ENCODE measurements at regions not wholly inside any gene's neighbourhood (a gene's known extent, or its start where the extent isn't known, plus 50 kb on each side); places are given as distances from the start of the nearest gene placed in this dataset.

DNA sequence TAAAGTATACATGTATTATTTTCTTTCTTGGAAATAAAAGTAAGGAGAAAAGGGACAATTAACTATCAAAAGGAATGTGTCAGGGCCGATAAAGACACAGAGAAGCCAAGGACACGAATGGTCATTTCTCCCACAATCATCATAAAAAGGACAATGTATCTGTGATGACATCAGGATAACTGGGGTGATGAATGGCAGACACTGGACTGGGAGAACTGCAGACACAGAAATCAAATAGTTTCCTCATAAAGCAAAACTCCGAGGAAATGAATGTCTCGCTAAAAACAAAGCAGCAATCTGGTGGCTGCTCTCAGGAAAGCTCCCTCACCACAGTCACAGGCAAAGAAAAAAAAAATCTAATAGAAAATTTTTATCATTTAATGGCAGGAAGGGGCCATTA lies 69.3 kb upstream of the NPY start:
- no peak for DNase-seq
- no peak for TF ChIP-seq CTCF (IDR thresholded peaks at IDR 0.05)
- no peaks in the 10 kb centered on the region for H3K36me3 ChIP-seq
- H3K27ac ChIP-seq = no peak overlapping the region
- no peaks in the 10 kb centered on the region for H3K27me3 ChIP-seq
- no peak overlapping the region for H3K9ac ChIP-seq (ENCODE audit: low read depth in 2 of 2, low read length in 2 of 2)
- no peaks in the 10 kb centered on the region for H3K4me1 ChIP-seq
- H3K9me3 ChIP-seq = no peaks in the 10 kb centered on the region
- intact Hi-C loops (cut with DNase I) = no loop called here
- no peak overlapping the region for H3K4me3 ChIP-seq

DNA sequence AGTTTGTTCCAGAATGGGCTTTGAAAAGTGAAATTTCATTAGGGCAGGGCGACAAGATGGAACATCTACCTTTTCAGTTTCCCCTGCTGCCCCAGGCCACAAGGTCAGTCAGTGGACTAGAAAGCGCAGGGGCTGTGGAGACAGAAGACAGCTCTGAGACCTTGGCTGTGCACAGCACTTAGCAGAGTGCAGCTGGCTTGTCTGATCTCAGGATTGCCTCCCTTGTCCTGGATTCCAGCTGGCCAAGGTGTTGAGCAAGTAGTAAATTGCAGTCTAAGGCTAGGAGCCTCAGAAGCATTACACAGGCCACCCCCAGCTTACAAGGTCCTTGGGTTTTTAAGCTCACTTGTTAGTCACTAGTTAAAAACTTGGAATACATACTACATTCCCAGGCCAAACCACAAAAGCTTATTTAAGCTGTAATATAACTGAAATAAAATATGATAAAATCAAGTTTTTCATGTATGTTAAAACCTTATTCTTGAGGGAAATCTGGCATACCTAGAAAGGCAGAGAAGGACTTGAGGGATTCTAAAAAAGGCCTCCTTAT lies 67.3 kb upstream of the NPY start:
- no peak overlapping the region for H3K9ac ChIP-seq (ENCODE audit: low read depth in 2 of 2, low read length in 2 of 2)
- no peaks in the 10 kb centered on the region for H3K36me3 ChIP-seq
- no peaks in the 10 kb centered on the region for H3K4me1 ChIP-seq
- no peak for DNase-seq
- intact Hi-C loops (cut with DNase I) = no loop called here
- H3K27me3 ChIP-seq = no peaks in the 10 kb centered on the region
- no peak overlapping the region for H3K4me3 ChIP-seq
- H3K27ac ChIP-seq = no peak overlapping the region
- no peak for TF ChIP-seq CTCF (IDR thresholded peaks at IDR 0.05)
- no peaks in the 10 kb centered on the region for H3K9me3 ChIP-seq

DNA sequence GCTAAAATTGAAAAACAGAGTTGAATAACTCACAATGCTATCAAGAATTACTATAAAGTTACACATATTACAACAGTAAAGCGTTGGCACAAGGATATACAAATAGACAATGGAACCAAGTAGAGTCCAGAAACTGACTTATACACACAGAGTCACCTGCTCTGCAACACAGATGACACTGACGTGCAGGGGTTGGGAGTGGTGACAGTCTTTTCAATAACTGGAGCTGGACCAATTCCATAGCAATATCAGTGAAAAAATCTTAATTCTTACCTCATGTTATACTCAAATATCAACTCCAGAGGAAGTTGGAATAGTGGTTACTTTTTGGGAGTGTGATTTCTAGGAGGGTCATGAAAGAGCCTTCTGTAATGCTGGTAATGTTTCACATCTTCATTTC lies 62.5 kb upstream of the NPY start:
- Histone ChIP-seq H3K9me3 (no peaks in the 10 kb centered on the region), H3K4me1 (no peaks in the 10 kb centered on the region), H3K27me3 (no peaks in the 10 kb centered on the region), H3K4me3 (no peak overlapping the region), H3K9ac (ENCODE audit: low read depth in 2 of 2, low read length in 2 of 2) (no peak overlapping the region), H3K27ac (no peak overlapping the region), H3K36me3 (no peaks in the 10 kb centered on the region)
- TF ChIP-seq CTCF (IDR thresholded peaks at IDR 0.05) = no peak
- intact Hi-C loops (cut with DNase I) = no loop called here
- DNase-seq = no peak

- H3K9ac ChIP-seq (ENCODE audit: low read depth in 2 of 2, low read length in 2 of 2) = no peak overlapping the region
- no peaks in the 10 kb centered on the region for H3K27me3 ChIP-seq
- no peaks in the 10 kb centered on the region for H3K9me3 ChIP-seq
- H3K4me3 ChIP-seq = no peak overlapping the region
- no peak overlapping the region for H3K27ac ChIP-seq
- intact Hi-C loops (cut with DNase I) = no loop called here
- no peak for DNase-seq
- H3K4me1 ChIP-seq = no peaks in the 10 kb centered on the region
- H3K36me3 ChIP-seq = no peaks in the 10 kb centered on the region
- no peak for TF ChIP-seq CTCF (IDR thresholded peaks at IDR 0.05)
These were observed 56.9 kb upstream of the NPY start for GRCh38 chr7:24227068-24227467.

DNA sequence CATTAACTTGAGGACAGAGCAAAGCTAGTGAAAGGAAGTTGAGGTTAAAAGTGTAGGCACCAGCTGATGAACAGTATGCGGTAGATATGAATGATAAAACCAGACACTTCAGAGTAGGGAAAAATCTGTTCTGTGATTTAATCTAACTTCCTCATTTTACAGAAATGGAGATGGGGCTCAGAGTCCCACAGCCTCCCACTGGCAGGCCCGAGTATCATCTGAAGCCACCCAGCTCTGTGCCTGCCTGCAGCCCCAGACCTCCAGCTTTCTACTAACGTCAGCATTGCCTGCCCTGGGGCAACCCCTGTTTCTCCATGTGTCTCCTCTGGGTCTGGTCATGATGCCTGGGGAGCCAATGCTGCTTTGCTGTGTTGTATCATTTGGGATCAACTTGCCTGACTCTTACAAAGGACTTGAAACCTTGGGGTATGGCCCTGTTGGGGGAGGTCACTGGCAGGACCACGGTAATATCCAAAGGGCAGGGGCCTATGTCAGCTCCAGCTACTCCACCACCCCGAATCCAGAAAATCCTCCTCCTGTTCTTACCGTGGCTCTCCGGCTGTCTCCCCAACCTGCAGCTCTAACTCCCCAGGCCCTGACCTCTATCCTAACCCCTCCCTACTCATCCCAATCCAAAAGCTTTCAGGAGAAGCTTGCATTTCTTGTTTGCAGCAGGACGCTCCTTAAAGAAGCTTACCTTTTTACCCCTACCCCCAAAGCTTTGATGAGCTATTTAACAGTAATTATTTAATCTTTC lies 56.2 kb upstream of the NPY start:
- Histone ChIP-seq H3K4me1 (no peaks in the 10 kb centered on the region), H3K27me3 (no peaks in the 10 kb centered on the region), H3K4me3 (no peak overlapping the region), H3K27ac (no peak overlapping the region), H3K9ac (ENCODE audit: low read depth in 2 of 2, low read length in 2 of 2) (no peak overlapping the region), H3K9me3 (no peaks in the 10 kb centered on the region), H3K36me3 (no peaks in the 10 kb centered on the region)
- intact Hi-C loops (cut with DNase I) = no loop called here
- TF ChIP-seq CTCF (IDR thresholded peaks at IDR 0.05) = no peak
- no peak for DNase-seq

Data from colonic mucosa (tissue), 4 donors.